Common myeloid progenitor, CD34-positive (primary cell): ENCODE measurements at regions not wholly inside any gene's neighbourhood (a gene's known extent, or its start where the extent isn't known, plus 50 kb on each side); places are given as distances from the start of the nearest gene placed in this dataset.
A peak's percentile ranks its signal among the peaks of the same experiment; 100 is the strongest.

Experiments used
- CTCF ChIA-PET: fragments of 350-600 bp; sonication (Branson Sonifier 250); formaldehyde crosslinking; loops from one replicate; lab custom pipeline; 2021; ENCODE audit warnings: antibody characterized with exemption; lab: Charles Lee
- POLR2A ChIA-PET: fragments of 350-600 bp; sonication (Branson Sonifier 250); formaldehyde crosslinking; loops from one replicate; lab custom pipeline; 2021; ENCODE audit warnings: antibody characterized with exemption; lab: Charles Lee
- DNase-seq, 3 donors: peaks; one replicate each; pipeline versions ENCODE4 v3.0.0 to v3.0.0-alpha.2; 2013
- H3K27ac ChIP-seq, 2 experiments: 1 replicate in 1 of 2; 2 replicates in 1 of 2; pipeline ENCODE4 v1.7.0; 2013; ENCODE audit warnings: inconsistent platforms in 2 of 2, low read length in 2 of 2, mild to moderate bottlenecking in 2 of 2, low read depth in 1 of 2, moderate library complexity in 1 of 2; ENCODE audit not compliant: severe bottlenecking in 2 of 2, insufficient read depth in 1 of 2, poor library complexity in 1 of 2
- H3K27me3 ChIP-seq, 5 experiments: replicated peaks in 2 of 5; 1 replicate in 3 of 5; 2 replicates in 2 of 5; pipeline versions ENCODE4 v1.6.1 to v1.7.0; 2013; ENCODE audit warnings: low read length in 4 of 5, mild to moderate bottlenecking in 2 of 5, moderate library complexity in 2 of 5, inconsistent platforms in 1 of 5; ENCODE audit not compliant: insufficient read depth in 5 of 5, control insufficient read depth in 4 of 5
- H3K36me3 ChIP-seq, 4 experiments: 1 replicate in 2 of 4; 2 replicates in 2 of 4; pipeline versions ENCODE4 v1.6.1 to v1.7.0; 2013; ENCODE audit warnings: low read length in 3 of 4, control low read depth in 1 of 4, mild to moderate bottlenecking in 1 of 4; ENCODE audit not compliant: control insufficient read depth in 4 of 4, insufficient read depth in 4 of 4
- H3K4me1 ChIP-seq, 4 experiments: 1 replicate in 3 of 4; 2 replicates in 1 of 4; pipeline versions ENCODE4 v1.6.1 to v1.7.1; 2013; ENCODE audit warnings: low read length in 3 of 4, mild to moderate bottlenecking in 3 of 4, control low read depth in 1 of 4, inconsistent platforms in 1 of 4, moderate library complexity in 1 of 4; ENCODE audit not compliant: control insufficient read depth in 4 of 4, insufficient read depth in 4 of 4; ENCODE audit errors: control extremely low read depth in 1 of 4
- H3K4me3 ChIP-seq, 7 experiments: 1 replicate in 4 of 7; 2 replicates in 3 of 7; pipeline versions ENCODE4 v1.5.1 to v1.7.0; 2013; ENCODE audit warnings: mild to moderate bottlenecking in 7 of 7, low read length in 6 of 7, moderate library complexity in 6 of 7, inconsistent platforms in 2 of 7, low read depth in 2 of 7, control low read depth in 1 of 7; ENCODE audit not compliant: insufficient read depth in 4 of 7, control insufficient read depth in 1 of 7; ENCODE audit errors: extremely low read depth in 1 of 7
- H3K9me3 ChIP-seq, 5 experiments: 1 replicate in 4 of 5; 2 replicates in 1 of 5; pipeline versions ENCODE4 v1.6.1 to v1.7.1; 2013; ENCODE audit warnings: low read length in 4 of 5, mild to moderate bottlenecking in 2 of 5, inconsistent platforms in 1 of 5, low read depth in 1 of 5, moderate library complexity in 1 of 5; ENCODE audit not compliant: control insufficient read depth in 4 of 5, insufficient read depth in 2 of 5; ENCODE audit errors: control extremely low read depth in 1 of 5
- WGBS: methylation state at CpG from one replicate; pipeline ENCODE4 v1.1.5; 2013; ENCODE audit not compliant: insufficient coverage; 5-methylcytosine and 5-hydroxymethylcytosine counted together

GRCh38 chr1:181350131-181350530 is 133.2 kb upstream of the CACNA1E start:
- Histone ChIP-seq H3K4me3 (no peak overlapping the region), H3K4me1 (no peaks in the 10 kb centered on the region), H3K9me3 (no peaks in the 10 kb centered on the region), H3K27ac (no peak overlapping the region), H3K36me3 (no peaks in the 10 kb centered on the region), H3K27me3 (peaks cover 0 to 3% (median 0%) of the 10 kb centered on the region in 5 experiments)
- DNase-seq, result no peak
- ChIA-PET CTCF (no interaction called here), POLR2A (no interaction called here)
- 97% methylated on average over 7 of the region's 7 CpGs for WGBS

GRCh38 chr1:181351740-181352139 is 131.6 kb upstream of the CACNA1E start:
- 100% methylated on average over 2 of the region's 3 CpGs for WGBS
- CTCF ChIA-PET, result interaction anchor here (1.4 kb wide), 1 partner anchor 161 kb away, joined by 3 read pairs; no protein-coding TSS in a partner anchor

GRCh38 chr1:181352695-181353094 is 130.6 kb upstream of the CACNA1E start:
- H3K27me3 ChIP-seq, result no peaks in the 10 kb centered on the region
- no peaks in the 10 kb centered on the region for H3K9me3 ChIP-seq
- no peaks in the 10 kb centered on the region for H3K36me3 ChIP-seq
- 97% methylated on average over 4 of the region's 4 CpGs for WGBS
- ChIA-PET CTCF (no interaction called here), POLR2A (no interaction called here)
- DNase-seq, result no peak
- H3K27ac ChIP-seq, result no peak overlapping the region
- H3K4me1 ChIP-seq, result peaks cover 0 to 5% (median 2%) of the 10 kb centered on the region in 4 experiments
- H3K4me3 ChIP-seq, result no peak overlapping the region

More at GRCh38 chr1:181351740-181352139, 131.6 kb upstream of the CACNA1E start:
- POLR2A ChIA-PET, result no interaction called here
- Histone ChIP-seq H3K4me3 (no peak overlapping the region), H3K36me3 (no peaks in the 10 kb centered on the region), H3K4me1 (peaks cover 0 to 4% (median under 1%) of the 10 kb centered on the region in 4 experiments), H3K27ac (no peak overlapping the region), H3K9me3 (no peaks in the 10 kb centered on the region), H3K27me3 (no peaks in the 10 kb centered on the region)
- no peak for DNase-seq

DNA sequence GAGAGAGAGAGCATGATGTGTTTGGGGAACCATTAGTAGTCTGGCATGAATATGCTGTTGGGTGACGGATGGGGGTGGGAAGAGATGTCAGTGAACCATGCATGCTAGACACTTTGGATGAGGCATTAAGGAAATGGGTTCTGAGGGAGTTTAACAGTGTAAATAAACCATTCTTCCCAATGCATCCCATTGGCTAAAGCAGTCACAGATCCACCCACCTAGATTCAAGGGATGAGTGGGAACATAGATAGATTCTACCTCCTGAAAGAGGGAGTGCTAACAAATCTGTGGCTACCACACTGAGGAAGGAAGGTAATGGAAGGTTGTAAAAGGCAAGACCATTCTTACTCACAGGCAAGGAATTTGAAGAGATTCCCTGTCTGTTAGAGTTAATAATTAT is 129.8 kb upstream of the CACNA1E start:
- POLR2A ChIA-PET, result no interaction called here
- Histone ChIP-seq H3K27me3 (no peaks in the 10 kb centered on the region), H3K4me1 (peaks cover 0 to 5% (median 2%) of the 10 kb centered on the region in 4 experiments), H3K36me3 (no peaks in the 10 kb centered on the region), H3K9me3 (no peaks in the 10 kb centered on the region), H3K4me3 (no peak overlapping the region), H3K27ac (no peak overlapping the region)
- CTCF ChIA-PET, result no interaction called here
- DNase-seq, result no peak
- 100% methylated on average over 1 of the region's 1 CpG for WGBS

DNA sequence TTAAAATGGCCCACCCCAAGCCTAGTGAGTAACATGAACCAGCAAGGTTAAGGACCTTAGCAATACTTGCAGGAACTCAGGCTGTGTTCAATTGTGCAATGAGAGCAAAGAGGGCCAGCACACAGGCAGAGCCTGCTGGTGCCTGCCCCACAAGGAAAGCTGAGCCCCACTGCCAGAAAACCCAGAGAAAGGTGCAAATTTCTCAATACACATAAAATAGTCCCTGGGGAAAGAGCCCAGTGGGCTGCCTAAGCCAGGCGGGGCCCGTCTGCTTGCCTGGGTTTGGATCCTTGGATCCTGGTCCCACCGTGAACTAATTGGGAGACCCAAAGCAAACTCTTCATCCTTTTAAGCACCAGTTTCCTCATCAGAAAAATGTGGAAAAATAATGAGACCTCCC is 128.5 kb upstream of the CACNA1E start:
- ChIA-PET CTCF (no interaction called here), POLR2A (no interaction called here)
- DNase-seq, result no peak
- Histone ChIP-seq H3K9me3 (no peaks in the 10 kb centered on the region), H3K27me3 (peaks cover 0 to 3% (median 0%) of the 10 kb centered on the region in 5 experiments), H3K4me3 (no peak overlapping the region), H3K4me1 (peaks cover 0 to 5% (median 2%) of the 10 kb centered on the region in 4 experiments), H3K36me3 (no peaks in the 10 kb centered on the region), H3K27ac (no peak overlapping the region)
- no CpG with 5 or more reads among the region's 3 CpGs for WGBS

DNA sequence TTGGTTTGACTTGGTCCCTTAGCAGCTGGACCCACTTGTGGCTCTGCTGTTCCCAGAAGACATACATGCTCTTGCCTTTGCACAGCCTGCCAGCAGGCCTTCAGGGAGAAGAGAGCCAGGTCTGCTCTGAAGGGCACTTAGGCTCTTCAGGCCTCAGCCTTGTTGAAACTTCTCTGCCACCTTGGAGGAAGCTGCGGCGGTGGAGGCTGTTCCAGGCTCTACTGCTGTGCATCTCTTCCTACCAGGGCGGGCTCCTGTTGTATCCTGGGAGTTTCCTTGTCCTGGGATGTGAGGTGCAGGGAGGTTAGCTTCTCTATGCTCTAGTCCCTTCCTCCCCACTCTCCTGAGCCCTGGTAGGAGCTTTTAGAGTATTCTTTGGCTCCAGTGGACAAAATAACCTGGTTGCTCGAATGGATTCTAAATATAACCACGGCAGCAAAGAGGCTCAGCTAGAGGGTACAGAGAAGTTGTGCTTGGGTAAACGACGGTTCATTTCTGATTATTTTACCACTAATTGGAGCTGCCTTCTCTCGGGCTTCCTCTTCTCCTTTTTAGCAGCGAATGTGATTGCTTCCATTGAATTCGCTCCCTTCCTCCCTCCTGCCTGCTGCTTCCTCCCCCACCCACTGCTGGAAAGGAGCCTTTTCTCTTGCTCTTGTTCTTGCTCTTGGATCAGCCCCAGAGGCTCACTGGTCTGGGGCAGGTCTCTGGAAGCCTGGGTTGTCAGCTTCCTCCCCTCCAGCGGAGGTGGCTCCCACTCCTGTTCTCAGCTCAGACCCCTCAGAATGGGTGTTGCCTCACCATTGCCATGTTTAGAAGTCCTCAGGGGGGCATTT is 126.6 kb upstream of the CACNA1E start:
- Histone ChIP-seq H3K9me3 (no peaks in the 10 kb centered on the region), H3K27ac (no peak overlapping the region), H3K27me3 (peaks cover 0 to 3% (median 0%) of the 10 kb centered on the region in 5 experiments), H3K4me1 (peaks cover 0 to 5% (median 2%) of the 10 kb centered on the region in 4 experiments), H3K4me3 (no peak overlapping the region), H3K36me3 (no peaks in the 10 kb centered on the region)
- CTCF ChIA-PET, result no interaction called here
- DNase-seq, result peak in 1 of 3 donors; percentile 1
- POLR2A ChIA-PET, result no interaction called here
- WGBS, result 4% methylated on average over 7 of the region's 11 CpGs

GRCh38 chr1:181359012-181359411 is 124.3 kb upstream of the CACNA1E start:
- ChIA-PET CTCF (no interaction called here), POLR2A (no interaction called here)

More at GRCh38 chr1:181359012-181359411, 124.3 kb upstream of the CACNA1E start:
- Histone ChIP-seq H3K27ac (no peak overlapping the region), H3K9me3 (no peaks in the 10 kb centered on the region), H3K36me3 (no peaks in the 10 kb centered on the region), H3K4me1 (peaks cover 0 to 5% (median 2%) of the 10 kb centered on the region in 4 experiments), H3K27me3 (peaks cover 0 to 5% (median 0%) of the 10 kb centered on the region in 5 experiments), H3K4me3 (no peak overlapping the region)
- no peak for DNase-seq
- 100% methylated on average over 2 of the region's 2 CpGs for WGBS
